Mesendoderm (in vitro differentiated cells): ENCODE measurements at regions not wholly inside any gene's neighbourhood (a gene's known extent, or its start where the extent isn't known, plus 50 kb on each side); places are given as distances from the start of the nearest gene placed in this dataset.

ENCODE experiments used
- DNase-seq: peaks from one replicate; pipeline ENCODE4 v3.0.0; 2013
- H2AK5ac ChIP-seq: 2 replicates; pipeline ENCODE4 v1.6.1; 2013; ENCODE audit warnings: low read length, inconsistent platforms
- H2BK120ac ChIP-seq: 2 replicates; pipeline ENCODE4 v1.6.1; 2013; ENCODE audit warnings: low read depth, mild to moderate bottlenecking, low read length, moderate library complexity, mixed read lengths
- H2BK15ac ChIP-seq: replicated peaks from 2 replicates; pipeline ENCODE4 v1.6.1; 2013; ENCODE audit warnings: low read depth, mild to moderate bottlenecking, moderate library complexity
- H2BK5ac ChIP-seq: 2 replicates; pipeline ENCODE4 v1.6.1; 2013; ENCODE audit warnings: low read length, inconsistent platforms
- H3K18ac ChIP-seq: 2 replicates; pipeline ENCODE4 v1.6.1; 2013; ENCODE audit warnings: mild to moderate bottlenecking, low read length, mixed read lengths
- H3K23ac ChIP-seq: one replicate; pipeline ENCODE4 v1.6.1; 2013; ENCODE audit warnings: low read length
- H3K27ac ChIP-seq: 2 replicates; pipeline ENCODE4 v1.5.1; 2013; ENCODE audit warnings: low read depth, mild to moderate bottlenecking, inconsistent platforms, low read length, moderate library complexity
- H3K27me3 ChIP-seq: 2 replicates; pipeline ENCODE4 v1.6.1; 2013; ENCODE audit warnings: low read length, control low read depth, mild to moderate bottlenecking, inconsistent platforms; ENCODE audit not compliant: insufficient read depth, poor library complexity
- H3K36me3 ChIP-seq: 2 replicates; pipeline ENCODE4 v1.6.1; 2013; ENCODE audit warnings: low read length, inconsistent platforms; ENCODE audit not compliant: control insufficient read depth, insufficient read depth
- H3K4ac ChIP-seq: one replicate; pipeline ENCODE4 v1.6.1; 2013; ENCODE audit warnings: low read depth, mild to moderate bottlenecking, low read length, moderate library complexity
- H3K4me1 ChIP-seq: 2 replicates; pipeline ENCODE4 v1.6.1; 2013; ENCODE audit warnings: low read depth, low read length, inconsistent platforms; ENCODE audit not compliant: control insufficient read depth
- H3K4me2 ChIP-seq: 2 replicates; pipeline ENCODE4 v1.6.1; 2013; ENCODE audit warnings: low read length
- H3K4me3 ChIP-seq: 2 replicates; pipeline ENCODE4 v1.5.1; 2013; ENCODE audit warnings: mild to moderate bottlenecking, low read length
- H3K56ac ChIP-seq: one replicate; pipeline ENCODE4 v1.6.1; 2013; ENCODE audit warnings: low read length
- H3K79me1 ChIP-seq: 2 replicates; pipeline ENCODE4 v1.6.1; 2013; ENCODE audit warnings: low read length, inconsistent platforms
- H3K79me2 ChIP-seq: 2 replicates; pipeline ENCODE4 v1.6.1; 2013; ENCODE audit warnings: mild to moderate bottlenecking, low read length; ENCODE audit not compliant: control insufficient read depth, insufficient read depth
- H3K9ac ChIP-seq: 2 replicates; pipeline ENCODE4 v1.6.1; 2013; ENCODE audit warnings: low read length, inconsistent platforms
- H4K5ac ChIP-seq: one replicate; pipeline ENCODE4 v1.6.1; 2013; ENCODE audit warnings: low read length
- H4K8ac ChIP-seq: one replicate; pipeline ENCODE4 v1.6.1; 2013; ENCODE audit warnings: low read depth, mild to moderate bottlenecking, control low read depth, low read length, moderate library complexity
- WGBS: extraction: QIAGEN DNeasy Blood & Tissue Kit; methylation state at CpG from one replicate; pipeline ENCODE4 v1.1.7; 2013; ENCODE audit warnings: low lambda C conversion rate, missing lambda C conversion rate; ENCODE audit not compliant: insufficient coverage; ENCODE audit errors: extremely low coverage; 5-methylcytosine and 5-hydroxymethylcytosine counted together

- no peak overlapping the region for H3K18ac ChIP-seq
- no peak overlapping the region for H2BK5ac ChIP-seq
- H2AK5ac ChIP-seq, result no peak overlapping the region
- H2BK120ac ChIP-seq, result no peak overlapping the region
- H4K8ac ChIP-seq, result no peak overlapping the region
- no CpG with 5 or more reads among the region's 4 CpGs for WGBS
- no peak overlapping the region for H2BK15ac ChIP-seq
- no peak overlapping the region for H3K27ac ChIP-seq
- H3K36me3 ChIP-seq, result no peaks in the 10 kb centered on the region
- H4K5ac ChIP-seq, result no peak overlapping the region
- no peak for DNase-seq
- no peaks in the 10 kb centered on the region for H3K79me2 ChIP-seq
- H3K4me2 ChIP-seq, result no peak overlapping the region
- no peak overlapping the region for H3K23ac ChIP-seq
- H3K79me1 ChIP-seq, result no peaks in the 10 kb centered on the region
- H3K4me1 ChIP-seq, result no peaks in the 10 kb centered on the region
- no peak overlapping the region for H3K9ac ChIP-seq
- no peaks in the 10 kb centered on the region for H3K27me3 ChIP-seq
- H3K4ac ChIP-seq, result no peak overlapping the region
- H3K4me3 ChIP-seq, result no peak overlapping the region
- H3K56ac ChIP-seq, result no peak overlapping the region
These were observed 2039.7 kb upstream of the WWC1 start for GRCh38 chr5:166251786-166252185.

DNA sequence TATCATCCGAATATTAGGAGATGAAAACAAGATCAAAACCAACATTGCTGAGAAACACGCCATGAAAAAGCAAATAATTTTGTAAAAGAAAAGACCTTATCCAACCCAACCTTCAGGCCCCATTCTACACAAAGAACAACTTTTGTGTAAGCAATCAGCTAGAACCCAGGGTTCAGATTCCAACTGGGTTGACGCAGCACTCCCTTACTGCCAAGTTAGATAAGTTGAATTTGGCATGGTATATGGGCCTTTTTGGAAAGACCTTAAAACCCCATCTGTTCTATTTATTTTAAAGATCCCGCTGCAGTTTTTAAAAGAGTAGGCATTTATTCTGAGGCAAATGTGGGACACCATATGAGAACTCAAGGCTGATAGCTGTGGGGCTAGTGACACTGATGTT lies 2033.8 kb upstream of the WWC1 start:
- no peak overlapping the region for H2AK5ac ChIP-seq
- H3K36me3 ChIP-seq, result no peaks in the 10 kb centered on the region
- no peak overlapping the region for H3K4me3 ChIP-seq
- H3K56ac ChIP-seq, result no peak overlapping the region
- no peak overlapping the region for H3K23ac ChIP-seq
- no peak overlapping the region for H3K4me2 ChIP-seq
- no peak overlapping the region for H3K18ac ChIP-seq
- H3K27ac ChIP-seq, result no peak overlapping the region
- H4K5ac ChIP-seq, result no peak overlapping the region
- H3K9ac ChIP-seq, result no peak overlapping the region
- H3K4ac ChIP-seq, result no peak overlapping the region
- no peaks in the 10 kb centered on the region for H3K4me1 ChIP-seq
- H2BK120ac ChIP-seq, result no peak overlapping the region
- DNase-seq, result no peak
- WGBS, result no CpG with 5 or more reads among the region's 4 CpGs
- no peaks in the 10 kb centered on the region for H3K79me1 ChIP-seq
- H2BK5ac ChIP-seq, result no peak overlapping the region
- no peaks in the 10 kb centered on the region for H3K79me2 ChIP-seq
- H3K27me3 ChIP-seq, result no peaks in the 10 kb centered on the region
- H2BK15ac ChIP-seq, result no peak overlapping the region
- H4K8ac ChIP-seq, result no peak overlapping the region

DNA sequence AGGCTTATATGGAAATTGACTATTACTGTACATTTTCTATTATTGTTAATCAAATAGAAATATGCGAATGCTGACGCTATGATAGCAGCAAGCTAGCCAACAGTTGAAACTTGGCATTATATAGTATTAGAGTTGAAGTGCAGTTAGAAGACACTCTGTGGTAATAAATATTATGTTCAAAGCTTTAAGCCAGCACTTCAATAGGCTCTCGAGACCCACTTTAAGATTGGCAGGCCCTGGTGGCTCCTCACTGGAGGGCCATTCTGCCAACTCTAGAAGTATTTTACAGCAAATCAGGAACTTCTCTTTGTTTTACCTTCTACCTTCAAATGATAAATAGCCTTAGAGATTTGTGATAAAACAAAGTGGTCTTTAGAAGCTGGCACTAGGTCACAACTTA lies 2029.0 kb upstream of the WWC1 start:
- no peak overlapping the region for H3K4ac ChIP-seq
- no peaks in the 10 kb centered on the region for H3K4me1 ChIP-seq
- no peak overlapping the region for H4K8ac ChIP-seq
- no peak overlapping the region for H2AK5ac ChIP-seq
- H4K5ac ChIP-seq, result no peak overlapping the region
- no peaks in the 10 kb centered on the region for H3K79me2 ChIP-seq
- no peak overlapping the region for H2BK120ac ChIP-seq
- DNase-seq, result no peak
- no peak overlapping the region for H3K56ac ChIP-seq
- H3K27me3 ChIP-seq, result no peaks in the 10 kb centered on the region
- no peak overlapping the region for H2BK15ac ChIP-seq
- no peak overlapping the region for H3K9ac ChIP-seq
- H3K27ac ChIP-seq, result no peak overlapping the region
- H3K23ac ChIP-seq, result no peak overlapping the region
- H3K18ac ChIP-seq, result no peak overlapping the region
- H3K79me1 ChIP-seq, result no peaks in the 10 kb centered on the region
- H3K36me3 ChIP-seq, result no peaks in the 10 kb centered on the region
- H3K4me2 ChIP-seq, result no peak overlapping the region
- H2BK5ac ChIP-seq, result no peak overlapping the region
- H3K4me3 ChIP-seq, result no peak overlapping the region
- no CpG with 5 or more reads among the region's 3 CpGs for WGBS

DNA sequence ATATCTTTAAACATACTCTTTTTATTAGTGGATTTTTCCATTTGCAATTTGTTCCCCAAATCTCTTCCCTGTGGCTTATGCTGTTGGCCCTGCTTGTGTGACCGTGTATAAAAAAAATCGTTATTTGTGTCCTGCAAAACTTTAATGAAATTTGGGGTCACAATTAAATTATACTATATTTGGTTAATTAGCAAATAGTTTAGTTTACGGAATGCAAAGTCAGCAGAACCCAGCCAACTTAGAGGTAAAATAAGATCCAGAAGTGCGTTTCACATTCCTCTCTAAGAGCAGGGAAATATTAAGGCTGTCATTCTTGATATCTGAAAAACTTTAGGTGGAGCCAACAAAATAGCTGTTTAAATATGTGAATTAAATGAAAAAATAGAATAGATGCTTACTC lies 2023.5 kb upstream of the WWC1 start:
- Histone ChIP-seq H3K27ac (no peak overlapping the region), H3K23ac (no peak overlapping the region), H3K9ac (no peak overlapping the region), H2BK15ac (no peak overlapping the region), H4K8ac (no peak overlapping the region), H3K18ac (no peak overlapping the region), H2BK5ac (no peak overlapping the region), H4K5ac (no peak overlapping the region), H3K79me1 (no peaks in the 10 kb centered on the region), H2BK120ac (no peak overlapping the region), H3K4ac (no peak overlapping the region), H3K4me2 (no peak overlapping the region), H3K79me2 (no peaks in the 10 kb centered on the region), H2AK5ac (no peak overlapping the region), H3K4me3 (no peak overlapping the region), H3K27me3 (no peaks in the 10 kb centered on the region), H3K4me1 (no peaks in the 10 kb centered on the region), H3K36me3 (no peaks in the 10 kb centered on the region), H3K56ac (no peak overlapping the region)
- DNase-seq, result no peak
- WGBS, result no CpG with 5 or more reads among the region's 4 CpGs

DNA sequence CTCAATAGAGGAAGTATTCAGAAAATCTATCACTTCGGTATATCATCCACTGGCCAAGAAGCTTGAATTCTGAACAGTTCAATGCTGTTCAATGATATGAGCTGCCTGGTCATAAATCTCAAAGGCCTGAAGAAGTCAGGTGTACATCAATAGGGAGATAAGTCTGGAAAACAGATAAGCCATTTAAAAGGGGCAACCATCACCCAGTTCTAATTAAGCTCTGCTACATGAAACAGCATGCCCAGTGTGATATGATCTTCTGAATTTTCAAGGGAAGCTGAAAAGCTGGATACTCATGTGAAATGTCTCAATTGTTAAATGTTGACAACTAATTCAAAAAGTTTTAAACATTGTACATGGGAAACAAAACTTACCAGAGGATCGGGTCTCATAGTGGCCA lies 2020.7 kb upstream of the WWC1 start:
- Histone ChIP-seq H2AK5ac (no peak overlapping the region), H4K8ac (no peak overlapping the region), H4K5ac (no peak overlapping the region), H3K27ac (no peak overlapping the region), H2BK120ac (no peak overlapping the region), H3K4me2 (no peak overlapping the region), H3K79me2 (no peaks in the 10 kb centered on the region), H3K9ac (no peak overlapping the region), H3K27me3 (no peaks in the 10 kb centered on the region), H3K4ac (no peak overlapping the region), H3K4me3 (no peak overlapping the region), H2BK15ac (no peak overlapping the region), H3K36me3 (no peaks in the 10 kb centered on the region), H2BK5ac (no peak overlapping the region), H3K79me1 (no peaks in the 10 kb centered on the region), H3K18ac (no peak overlapping the region), H3K4me1 (no peaks in the 10 kb centered on the region), H3K23ac (no peak overlapping the region), H3K56ac (no peak overlapping the region)
- DNase-seq, result no peak
- WGBS, result no CpG with 5 or more reads among the region's 2 CpGs

- no peak for DNase-seq
- H3K36me3 ChIP-seq, result no peaks in the 10 kb centered on the region
These were observed 2015.4 kb upstream of the WWC1 start for GRCh38 chr5:166276006-166276405.

More at GRCh38 chr5:166276006-166276405, 2015.4 kb upstream of the WWC1 start:
- H2BK5ac ChIP-seq, result no peak overlapping the region
- no peak overlapping the region for H3K18ac ChIP-seq
- no peak overlapping the region for H3K4me2 ChIP-seq
- no peaks in the 10 kb centered on the region for H3K79me1 ChIP-seq
- no peaks in the 10 kb centered on the region for H3K27me3 ChIP-seq
- H3K4ac ChIP-seq, result no peak overlapping the region
- no peaks in the 10 kb centered on the region for H3K4me1 ChIP-seq
- no peak overlapping the region for H2AK5ac ChIP-seq
- no peak overlapping the region for H3K9ac ChIP-seq
- H3K23ac ChIP-seq, result no peak overlapping the region
- no peak overlapping the region for H2BK15ac ChIP-seq
- H3K27ac ChIP-seq, result no peak overlapping the region
- H4K8ac ChIP-seq, result no peak overlapping the region
- no peak overlapping the region for H2BK120ac ChIP-seq
- no peaks in the 10 kb centered on the region for H3K79me2 ChIP-seq
- no peak overlapping the region for H4K5ac ChIP-seq
- H3K56ac ChIP-seq, result no peak overlapping the region
- no peak overlapping the region for H3K4me3 ChIP-seq
